Stimulated activated naive B cell treated with anti-CD40 and anti-IgM and Interleukin-4, amounts not matched to agents 10 μg/mL and 1 μg/mL and 100 μg/mL, for 72 hours (primary cell): ENCODE measurements at regions not wholly inside any gene's neighbourhood (a gene's known extent, or its start where the extent isn't known, plus 50 kb on each side); places are given as distances from the start of the nearest gene placed in this dataset.
A peak's percentile ranks its signal among the peaks of the same experiment; 100 is the strongest.

Experiments
- ATAC-seq, 2 donors: fragments of 150-1000 bp; cut with Tn5 transposase; replicated peaks; 2 replicates each; pipeline ENCODE4 v1.10.0; 2021; ENCODE audit warnings: moderate library complexity in 1 of 2
- DNase-seq: peaks from one replicate; pipeline ENCODE4 v3.0.0; 2021
- H3K27ac Mint-ChIP-seq: one replicate; pipeline ENCODE4 v1.8.0; 2022; ENCODE audit warnings: mild to moderate bottlenecking, mixed read lengths
- H3K27me3 Mint-ChIP-seq, 2 donors: one replicate each; pipeline ENCODE4 v1.8.0; 2022; ENCODE audit warnings: mixed read lengths in 2 of 2
- H3K36me3 Mint-ChIP-seq, 2 donors: one replicate each; pipeline ENCODE4 v1.8.0; 2022; ENCODE audit warnings: mixed read lengths in 2 of 2, mild to moderate bottlenecking in 1 of 2
- H3K4me1 Mint-ChIP-seq, 2 donors: one replicate each; pipeline ENCODE4 v1.8.0; 2022; ENCODE audit warnings: mixed read lengths in 2 of 2, mild to moderate bottlenecking in 1 of 2
- H3K4me3 Mint-ChIP-seq, 2 donors: one replicate each; pipeline ENCODE4 v1.8.0; 2022; ENCODE audit warnings: mild to moderate bottlenecking in 2 of 2, mixed read lengths in 2 of 2, moderate library complexity in 1 of 2
- H3K9me3 Mint-ChIP-seq, 2 donors: one replicate each; pipeline ENCODE4 v1.8.0; 2022; ENCODE audit warnings: mixed read lengths in 2 of 2, mild to moderate bottlenecking in 1 of 2

DNA sequence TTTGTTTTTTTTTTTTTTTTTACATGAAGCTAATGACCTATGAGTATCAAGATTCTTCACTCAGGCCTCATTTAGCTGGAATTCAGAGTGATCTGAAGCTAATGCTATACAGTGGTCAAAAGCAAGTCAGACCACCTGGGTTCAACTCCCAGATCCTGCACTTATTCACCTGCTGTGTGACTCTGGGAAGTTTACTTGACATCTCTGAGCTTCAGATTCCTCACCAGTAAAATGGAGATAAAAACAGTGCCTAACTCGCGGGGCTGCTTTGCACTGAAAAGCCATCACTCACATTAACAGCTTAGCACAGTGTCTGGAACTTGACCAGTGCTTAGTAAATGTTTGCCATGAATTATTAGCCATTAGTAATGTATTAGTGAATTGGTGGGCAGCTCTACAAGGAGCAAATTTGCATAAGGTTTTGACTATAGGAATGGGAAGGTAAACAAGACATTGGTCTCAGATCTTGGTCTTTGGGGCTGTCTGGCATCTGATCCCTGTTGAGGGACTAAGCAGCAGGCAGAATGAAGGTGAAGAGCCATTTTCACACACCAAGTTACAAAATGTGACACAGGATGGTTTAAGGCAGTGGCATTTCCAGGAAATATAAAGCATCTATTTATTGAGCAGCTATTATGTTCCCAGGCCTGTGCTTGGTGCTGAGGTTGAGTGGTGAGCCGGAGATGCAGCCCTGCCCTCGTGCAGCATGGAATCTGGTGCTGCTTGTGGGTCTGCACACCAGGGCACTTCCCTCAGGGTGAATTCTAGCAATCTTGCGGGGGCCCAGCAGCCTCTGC lies 291.3 kb downstream of the RRAGC start:
- H3K4me1 Mint-ChIP-seq = peaks cover 4 to 7% of the 10 kb centered on the region in 2 donors
- no peak for ATAC-seq
- H3K9me3 Mint-ChIP-seq = no peaks in the 10 kb centered on the region
- DNase-seq = no peak
- peaks cover 17 to 51% of the 10 kb centered on the region in 2 donors for H3K27me3 Mint-ChIP-seq
- no peaks in the 10 kb centered on the region for H3K36me3 Mint-ChIP-seq
- no peak overlapping the region for H3K27ac Mint-ChIP-seq
- H3K4me3 Mint-ChIP-seq = no peak overlapping the region

DNA sequence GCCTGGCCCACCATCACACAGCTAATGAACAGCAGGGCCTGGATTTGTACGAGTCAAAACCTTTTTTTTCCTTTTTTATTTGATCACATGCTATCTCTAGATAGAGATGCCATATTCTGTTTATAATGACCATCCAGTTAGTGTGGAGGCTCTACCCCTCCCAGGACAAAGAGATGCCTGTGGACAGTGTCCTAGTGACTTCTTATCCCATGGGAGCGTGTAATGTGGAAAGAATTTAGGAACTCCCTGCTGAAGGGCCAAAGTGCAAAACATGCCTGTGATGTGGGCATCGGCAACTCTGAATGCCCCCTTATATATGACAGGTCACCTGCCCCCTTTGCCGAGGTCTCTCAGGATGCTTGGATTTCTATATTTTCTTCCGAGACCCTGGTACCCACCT lies 292.2 kb downstream of the RRAGC start:
- DNase-seq = no peak
- no peak overlapping the region for H3K27ac Mint-ChIP-seq
- H3K9me3 Mint-ChIP-seq = no peaks in the 10 kb centered on the region
- peaks cover 4 to 14% of the 10 kb centered on the region in 2 donors for H3K4me1 Mint-ChIP-seq
- no peaks in the 10 kb centered on the region for H3K36me3 Mint-ChIP-seq
- no peak overlapping the region for H3K4me3 Mint-ChIP-seq
- peaks cover 16 to 53% of the 10 kb centered on the region in 2 donors for H3K27me3 Mint-ChIP-seq
- ATAC-seq = no peak

DNA sequence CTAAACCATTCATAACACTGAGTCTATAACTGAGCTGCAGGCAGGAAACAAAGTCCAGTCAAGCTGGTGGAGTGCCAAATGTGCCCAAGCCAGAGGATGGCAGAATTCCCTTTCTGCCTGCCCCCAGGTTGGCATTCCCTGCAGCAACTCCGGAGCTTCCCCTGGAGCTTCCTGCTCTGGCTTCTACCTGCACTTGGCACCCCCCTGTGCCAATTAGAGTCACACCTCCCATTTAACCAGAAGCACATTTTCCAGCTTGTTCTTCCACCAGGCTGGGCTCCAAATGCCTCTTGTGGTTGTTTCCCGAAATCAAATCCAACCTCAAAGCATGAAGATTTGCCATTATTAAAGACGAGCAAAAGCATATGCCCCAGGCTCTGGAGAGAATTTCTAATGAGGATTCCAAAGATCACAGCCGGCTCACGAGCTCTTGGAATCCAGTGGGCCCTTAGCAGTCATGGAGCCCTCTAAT lies 294.5 kb downstream of the RRAGC start:
- Mint-ChIP-seq H3K27me3 (peaks cover 3 to 32% of the 10 kb centered on the region in 2 donors), H3K36me3 (no peaks in the 10 kb centered on the region), H3K4me3 (no peak overlapping the region), H3K9me3 (no peaks in the 10 kb centered on the region), H3K4me1 (peaks cover 9 to 26% of the 10 kb centered on the region in 2 donors), H3K27ac (no peak overlapping the region)
- ATAC-seq (no peak), DNase-seq (no peak)

DNA sequence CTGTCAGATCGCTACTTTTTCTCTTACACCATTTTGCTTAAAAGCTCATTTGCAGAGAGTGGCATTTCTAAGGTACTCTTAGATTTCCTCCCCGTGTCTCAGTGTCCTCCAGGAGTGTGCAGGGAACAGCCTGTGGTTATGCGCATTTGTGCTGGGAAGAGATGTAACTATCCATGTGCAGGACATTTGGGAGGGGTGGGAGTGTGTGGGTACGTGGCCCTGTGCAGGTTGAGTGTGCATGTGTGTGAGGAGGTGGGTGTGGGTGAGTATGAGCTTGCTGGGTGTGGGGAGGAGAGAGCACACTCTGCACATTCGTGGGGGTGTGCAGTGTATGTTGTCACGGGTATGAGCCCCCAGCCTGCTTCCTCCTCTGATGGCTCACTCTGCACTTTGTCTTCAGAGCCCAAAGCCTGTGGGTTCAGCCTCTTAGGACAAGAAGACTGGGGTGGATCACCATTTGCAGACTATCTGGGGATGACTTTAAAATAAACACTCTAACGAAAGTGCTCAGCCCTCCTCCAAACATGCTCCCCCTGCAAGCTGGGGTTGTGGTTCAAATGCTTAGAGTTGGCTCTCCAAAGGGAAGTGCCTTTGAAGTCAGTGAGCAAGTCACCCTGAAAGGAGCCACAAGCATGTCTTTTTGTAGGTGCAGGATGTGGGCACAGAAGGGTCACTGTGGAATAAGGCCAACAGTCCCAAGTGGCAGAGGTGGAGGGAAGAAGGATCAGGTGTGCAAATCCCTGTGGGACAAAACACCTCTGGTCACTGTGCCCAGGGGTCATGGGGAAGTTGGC lies 295.4 kb downstream of the RRAGC start:
- H3K4me1 Mint-ChIP-seq = peaks cover 14 to 35% of the 10 kb centered on the region in 2 donors
- peaks cover 0 to 27% of the 10 kb centered on the region in 2 donors for H3K27me3 Mint-ChIP-seq
- no peak overlapping the region for H3K4me3 Mint-ChIP-seq

DNA sequence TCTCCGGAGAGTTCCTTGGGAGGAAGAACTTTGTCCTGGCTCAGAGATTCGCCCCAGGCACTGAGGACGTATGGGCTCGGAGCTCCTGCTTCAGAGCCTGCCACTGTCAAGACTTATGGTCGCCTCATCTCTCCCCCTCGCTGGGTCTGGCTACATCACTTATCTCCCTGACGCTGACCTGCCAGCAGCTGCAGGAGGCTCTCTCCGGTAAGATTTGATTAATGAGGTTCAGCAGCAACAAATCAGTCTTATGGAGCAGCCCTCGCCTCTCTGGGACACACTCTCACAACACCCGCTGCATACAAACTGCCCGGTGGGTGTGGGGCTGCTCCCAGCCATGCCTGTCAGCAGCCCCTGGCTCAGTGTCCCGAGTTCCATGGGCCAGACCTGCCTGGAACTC lies 297.8 kb downstream of the RRAGC start:
- ATAC-seq (no peak), DNase-seq (no peak)
- Mint-ChIP-seq H3K27ac (no peak overlapping the region), H3K4me3 (no peak overlapping the region), H3K27me3 (peaks cover 0 to 8% of the 10 kb centered on the region in 2 donors), H3K9me3 (no peaks in the 10 kb centered on the region), H3K4me1 (peaks cover 28 to 57% of the 10 kb centered on the region in 2 donors), H3K36me3 (no peaks in the 10 kb centered on the region)

More for the DNA sequence above, 295.4 kb downstream of the RRAGC start:
- Mint-ChIP-seq H3K9me3 (no peaks in the 10 kb centered on the region), H3K36me3 (no peaks in the 10 kb centered on the region), H3K27ac (no peak overlapping the region)
- no peak for ATAC-seq
- no peak for DNase-seq

DNA sequence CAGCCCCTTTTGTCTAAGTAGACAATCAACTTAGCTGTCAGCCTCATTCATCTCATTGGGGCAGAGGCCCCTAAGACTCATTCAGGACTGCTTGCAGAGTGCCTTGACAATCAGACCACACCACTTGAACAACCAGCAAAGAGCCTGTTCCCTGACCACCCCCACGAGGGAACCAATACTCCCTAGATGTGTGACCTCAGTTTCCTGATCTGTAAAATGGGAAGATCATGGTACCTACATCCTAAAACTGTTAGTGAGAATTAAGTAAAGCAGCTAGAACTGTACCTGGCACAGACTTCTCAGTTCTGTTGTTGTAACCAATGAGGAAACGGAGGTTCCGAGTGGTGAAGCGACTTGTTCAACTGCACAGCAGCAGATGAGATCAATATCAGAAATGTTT lies 298.5 kb downstream of the RRAGC start:
- no peak overlapping the region for H3K4me3 Mint-ChIP-seq

DNA sequence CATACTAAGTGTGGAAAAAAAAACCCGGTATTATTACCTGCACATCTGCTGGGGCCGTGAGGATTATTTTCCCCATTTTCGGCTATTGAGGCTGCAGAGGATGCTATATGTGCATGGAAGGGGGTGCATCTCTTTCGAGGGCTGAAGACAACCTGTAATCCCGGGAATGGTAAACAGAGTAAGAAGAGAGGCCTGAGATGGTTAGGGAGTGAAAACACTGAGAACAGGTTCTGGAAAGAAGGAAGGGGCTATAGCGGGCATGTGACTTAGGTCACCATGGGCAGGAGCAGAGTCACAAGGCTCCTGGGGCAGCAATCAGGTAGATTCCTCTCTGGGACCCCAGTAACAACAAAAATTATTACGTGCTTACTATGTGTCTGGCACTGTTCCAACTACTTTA lies 299.1 kb downstream of the RRAGC start:
- DNase-seq = no peak
- Mint-ChIP-seq H3K36me3 (no peaks in the 10 kb centered on the region), H3K27ac (peak overlapping the region; percentile 95), H3K9me3 (no peaks in the 10 kb centered on the region), H3K4me3 (no peak overlapping the region), H3K4me1 (peaks cover 30 to 66% of the 10 kb centered on the region in 2 donors), H3K27me3 (peaks cover 0 to 4% of the 10 kb centered on the region in 2 donors)
- ATAC-seq = no peak

More for the DNA sequence above, 298.5 kb downstream of the RRAGC start:
- ATAC-seq = no peak
- peaks cover 0 to 4% of the 10 kb centered on the region in 2 donors for H3K27me3 Mint-ChIP-seq
- H3K9me3 Mint-ChIP-seq = no peaks in the 10 kb centered on the region
- no peak overlapping the region for H3K27ac Mint-ChIP-seq
- DNase-seq = no peak
- H3K36me3 Mint-ChIP-seq = no peaks in the 10 kb centered on the region
- H3K4me1 Mint-ChIP-seq = peaks cover 28 to 62% of the 10 kb centered on the region in 2 donors

DNA sequence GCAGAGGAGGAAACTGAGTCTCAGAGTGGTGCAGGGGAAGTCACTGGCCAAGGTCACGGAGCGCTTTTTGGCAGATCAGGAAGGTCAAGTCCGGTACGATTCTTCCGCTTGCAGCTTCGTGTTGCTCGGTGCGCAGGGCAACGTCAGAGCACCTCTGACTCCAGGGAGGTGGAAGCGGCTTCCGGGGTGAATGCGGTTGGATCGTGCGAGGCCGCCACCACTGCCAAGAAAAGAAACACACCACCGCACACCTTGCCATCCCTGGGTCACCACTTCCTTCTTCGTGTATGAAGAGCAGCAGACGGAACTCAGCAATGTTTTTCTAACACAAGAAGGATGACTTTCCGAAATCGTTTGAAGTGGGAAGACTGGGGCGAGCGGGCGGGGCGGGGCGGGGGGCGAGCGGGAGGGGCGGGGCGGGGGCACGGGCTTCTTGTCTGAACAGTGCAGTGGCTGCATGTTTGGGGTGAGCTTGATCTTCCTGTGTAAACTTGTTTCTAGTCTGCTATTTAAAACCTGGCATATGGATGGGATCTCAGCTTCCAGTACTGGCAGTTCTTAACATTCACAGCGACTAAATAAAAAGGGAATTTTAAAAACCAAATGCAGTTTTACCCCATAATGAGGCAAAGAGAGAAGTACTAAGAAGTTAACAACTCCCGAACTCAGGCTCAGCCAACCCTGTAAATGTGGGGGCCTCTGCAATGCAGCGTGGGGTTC lies 300.0 kb downstream of the RRAGC start:
- H3K36me3 Mint-ChIP-seq = no peaks in the 10 kb centered on the region
- ATAC-seq (peak; percentile 88 to 92), DNase-seq (peak; percentile 82)
- H3K4me3 Mint-ChIP-seq = peak overlapping the region; percentile 74 to 80
- peak overlapping the region; percentile 95 for H3K27ac Mint-ChIP-seq
- H3K4me1 Mint-ChIP-seq = peaks cover 30 to 65% of the 10 kb centered on the region in 2 donors
- peaks cover 0 to 4% of the 10 kb centered on the region in 2 donors for H3K27me3 Mint-ChIP-seq
- H3K9me3 Mint-ChIP-seq = no peaks in the 10 kb centered on the region

DNA sequence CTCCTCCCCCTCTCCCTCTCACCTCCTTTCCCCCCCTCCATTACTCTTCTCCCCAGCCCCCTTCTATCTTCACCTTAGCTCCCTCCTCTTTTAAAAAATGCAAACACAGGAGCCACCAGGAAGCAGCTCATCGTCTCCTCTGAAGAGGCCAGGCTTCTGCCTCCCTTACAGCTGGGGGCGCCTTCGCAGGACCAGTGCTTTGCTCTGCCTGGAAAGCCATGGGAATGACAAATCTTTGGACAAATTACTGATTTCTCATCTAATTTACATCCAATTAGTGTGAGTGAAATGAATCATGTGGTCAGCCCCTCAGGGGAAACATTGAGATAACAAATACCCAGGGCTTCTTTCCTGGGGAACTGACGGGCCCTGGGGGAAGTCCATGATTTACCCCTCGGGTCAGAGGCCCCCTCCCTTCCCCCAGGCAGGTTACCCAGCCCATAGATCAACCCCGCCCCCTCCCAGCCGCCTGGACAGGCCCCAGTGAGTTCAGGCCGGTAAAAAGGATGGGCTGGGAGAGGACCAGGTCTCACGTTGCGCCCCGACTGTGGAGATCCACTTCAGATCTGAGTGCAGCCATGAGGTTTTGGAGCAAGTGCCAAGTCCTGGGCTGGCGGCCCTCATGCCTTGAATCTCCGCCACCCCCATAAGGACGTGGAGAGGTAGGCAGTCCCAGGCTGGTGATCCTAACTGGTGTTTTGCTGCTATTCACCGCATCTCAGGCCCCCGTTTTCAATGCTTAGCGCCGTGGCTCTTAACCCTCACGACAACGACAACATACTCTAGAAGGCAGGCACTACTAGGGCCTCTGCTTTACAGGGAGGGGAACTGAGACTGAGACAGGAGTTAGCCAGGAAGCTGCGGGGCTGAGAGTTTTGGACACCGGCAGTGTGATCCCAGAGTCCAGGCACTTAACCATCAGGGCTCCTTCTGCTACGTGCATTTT lies 300.8 kb downstream of the RRAGC start:
- H3K36me3 Mint-ChIP-seq = no peaks in the 10 kb centered on the region
- H3K9me3 Mint-ChIP-seq = no peaks in the 10 kb centered on the region
- peak; percentile 45 for DNase-seq
- H3K27me3 Mint-ChIP-seq = peaks cover 0 to 4% of the 10 kb centered on the region in 2 donors
- H3K4me3 Mint-ChIP-seq = peak overlapping the region; percentile 74 to 80
- peak; percentile 72 for ATAC-seq
- H3K27ac Mint-ChIP-seq = peak overlapping the region; percentile 95
- peaks cover 27 to 60% of the 10 kb centered on the region in 2 donors for H3K4me1 Mint-ChIP-seq

DNA sequence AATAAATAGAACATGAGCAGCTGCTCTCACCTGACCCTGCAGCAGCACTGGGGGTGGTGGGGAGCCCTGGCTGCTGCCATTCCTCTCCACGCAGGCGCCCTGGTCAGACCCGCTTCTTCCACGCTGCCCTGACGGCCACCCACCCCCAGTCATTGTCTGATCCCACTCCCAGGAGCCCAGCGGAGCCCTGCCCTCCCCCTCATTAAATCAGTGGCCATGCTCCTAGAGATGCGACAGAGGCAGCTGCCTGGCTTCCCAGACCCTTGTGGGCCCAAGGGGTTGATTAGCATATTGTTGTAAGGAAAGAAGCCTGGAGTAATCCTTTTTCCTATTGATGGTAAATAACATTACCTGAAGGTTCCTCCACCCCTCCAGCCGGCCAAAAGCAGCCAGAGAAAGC lies 301.5 kb downstream of the RRAGC start:
- H3K27ac Mint-ChIP-seq = peak overlapping the region; percentile 95
- peak overlapping the region in 1 of 2 donors; percentile 34 for H3K4me3 Mint-ChIP-seq
- DNase-seq (peak; percentile 13), ATAC-seq (no peak)
- H3K27me3 Mint-ChIP-seq = peaks cover 4 to 5% of the 10 kb centered on the region in 2 donors
- H3K9me3 Mint-ChIP-seq = no peaks in the 10 kb centered on the region
- no peaks in the 10 kb centered on the region for H3K36me3 Mint-ChIP-seq
- peaks cover 26 to 56% of the 10 kb centered on the region in 2 donors for H3K4me1 Mint-ChIP-seq

DNA sequence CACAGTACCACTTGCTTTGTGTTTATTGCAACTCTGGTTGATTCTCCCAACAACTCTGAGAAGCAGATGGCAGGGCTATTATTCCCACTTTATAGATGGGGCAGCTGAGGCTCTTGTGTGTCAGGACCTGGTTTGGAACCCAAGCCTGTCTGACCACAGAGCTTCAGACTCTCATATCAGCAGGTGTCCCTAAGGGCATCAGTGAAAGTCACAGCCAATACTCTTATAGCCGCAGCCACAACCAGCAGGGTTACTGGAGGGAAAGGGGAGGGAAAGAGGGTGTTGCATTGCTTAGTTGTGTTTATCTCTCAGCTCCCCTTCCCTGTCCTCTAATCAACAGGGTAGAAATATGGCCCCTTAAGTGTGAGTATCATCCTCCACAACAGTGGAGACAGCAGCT lies 304.0 kb downstream of the RRAGC start:
- H3K36me3 Mint-ChIP-seq = no peaks in the 10 kb centered on the region
- no peak overlapping the region for H3K27ac Mint-ChIP-seq
- no peak overlapping the region for H3K4me3 Mint-ChIP-seq
- no peak for ATAC-seq
- peaks cover 5 to 10% of the 10 kb centered on the region in 2 donors for H3K27me3 Mint-ChIP-seq
- H3K4me1 Mint-ChIP-seq = peaks cover 23 to 45% of the 10 kb centered on the region in 2 donors
- no peaks in the 10 kb centered on the region for H3K9me3 Mint-ChIP-seq
- no peak for DNase-seq

DNA sequence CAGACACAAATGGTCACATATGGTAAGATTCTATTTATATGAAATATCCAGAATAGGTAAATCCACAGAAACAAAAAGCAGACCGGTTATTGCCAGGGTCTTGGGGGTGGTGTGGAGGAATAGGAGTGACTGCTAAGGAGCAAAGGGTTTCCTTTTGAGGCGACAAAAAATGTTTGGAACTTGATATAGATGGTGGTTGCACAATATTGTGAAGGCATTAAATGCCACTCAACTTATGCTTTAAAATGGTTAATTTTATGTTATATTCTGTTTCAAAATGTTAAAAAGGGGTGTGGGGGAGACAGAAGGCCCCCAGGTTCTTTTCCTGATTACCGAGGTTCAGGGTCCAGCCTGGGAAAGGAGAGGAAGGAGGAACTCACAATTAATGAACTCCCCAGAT lies 304.4 kb downstream of the RRAGC start:
- Mint-ChIP-seq H3K36me3 (no peaks in the 10 kb centered on the region), H3K4me1 (peaks cover 21 to 41% of the 10 kb centered on the region in 2 donors), H3K4me3 (no peak overlapping the region), H3K27ac (no peak overlapping the region), H3K27me3 (peaks cover 10 to 15% of the 10 kb centered on the region in 2 donors), H3K9me3 (no peaks in the 10 kb centered on the region)
- DNase-seq (no peak), ATAC-seq (no peak)
